Stimulated activated CD4-positive, alpha-beta T cell treated with anti-CD3 and anti-CD28 coated beads, Interleukin-15, amount 100 ng/mL, for 1 hour (primary cell): ENCODE measurements at regions not wholly inside any gene's neighbourhood (a gene's known extent, or its start where the extent isn't known, plus 50 kb on each side); places are given as distances from the start of the nearest gene placed in this dataset.
"Not testable (repeated sequence)": the region's sequence is repeated elsewhere in the genome, so short reads cannot be mapped to it uniquely, and the experiment has no call there.

Experiments used
- DNase-seq, 2 donors: peaks; one replicate each; pipeline ENCODE4 v3.0.0-alpha.2; 2020; ENCODE audit warnings: low read depth in 1 of 2, low spot score in 1 of 2

DNA sequence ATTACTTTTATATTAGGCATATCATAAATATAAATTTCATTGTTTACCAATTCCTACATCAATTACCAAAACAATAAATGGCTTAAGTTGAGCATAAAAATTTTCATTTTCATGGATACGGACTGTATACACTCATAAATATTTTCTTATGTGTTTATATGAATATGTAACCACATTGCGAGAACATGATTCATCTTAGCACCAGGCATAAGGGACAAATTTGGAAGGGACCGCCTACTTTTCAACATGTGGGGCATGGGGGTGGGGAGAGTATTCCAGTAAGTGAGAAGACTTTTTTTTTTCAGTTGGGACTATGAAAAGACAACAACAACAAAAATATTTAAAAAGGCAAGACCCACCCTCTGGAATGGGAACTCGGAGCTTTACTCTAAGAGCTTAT, 296.1 kb downstream of the RAB38 start:
- DNase-seq = no peak

DNA sequence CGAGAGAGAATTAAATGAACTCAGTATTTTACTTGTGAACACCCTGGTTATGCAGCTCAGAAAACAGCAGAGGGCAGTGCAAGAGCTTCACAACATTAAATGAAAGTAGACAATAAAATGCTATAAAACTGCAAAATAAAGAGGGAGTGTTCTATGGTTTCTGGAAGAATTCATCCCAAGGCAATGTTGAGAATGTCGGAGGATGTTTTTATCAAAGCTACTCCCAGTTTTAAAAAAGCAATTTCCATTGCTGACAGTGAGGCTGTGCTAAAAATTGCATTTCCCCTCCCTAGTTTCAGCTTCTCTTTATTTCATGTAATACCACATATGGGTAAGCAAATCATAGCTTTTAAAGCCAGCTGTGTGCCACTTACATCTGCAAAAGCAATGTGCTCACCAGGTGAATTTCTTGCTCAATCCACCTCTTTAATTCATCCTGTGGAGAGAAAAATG, 296.8 kb downstream of the RAB38 start:
- DNase-seq = no peak

DNA sequence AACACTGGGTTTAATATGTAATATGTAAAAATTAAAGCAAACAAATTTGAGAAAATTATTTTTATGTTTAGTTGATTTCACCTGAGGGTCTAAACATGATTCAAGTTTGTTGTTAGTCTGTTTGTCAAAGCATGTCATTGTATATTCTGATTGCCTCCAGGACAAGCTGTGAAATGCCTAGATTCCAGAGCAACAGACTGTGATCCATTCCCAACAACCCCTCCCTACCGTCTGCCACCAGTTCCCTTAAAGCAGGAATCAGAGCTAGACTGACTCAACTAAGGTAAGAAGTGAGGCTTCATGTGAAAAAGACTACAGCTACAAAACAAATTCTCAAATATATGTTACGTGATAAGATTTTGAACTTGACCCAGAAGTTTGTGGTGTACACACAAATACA, 304.2 kb downstream of the RAB38 start:
- DNase-seq = no peak

DNA sequence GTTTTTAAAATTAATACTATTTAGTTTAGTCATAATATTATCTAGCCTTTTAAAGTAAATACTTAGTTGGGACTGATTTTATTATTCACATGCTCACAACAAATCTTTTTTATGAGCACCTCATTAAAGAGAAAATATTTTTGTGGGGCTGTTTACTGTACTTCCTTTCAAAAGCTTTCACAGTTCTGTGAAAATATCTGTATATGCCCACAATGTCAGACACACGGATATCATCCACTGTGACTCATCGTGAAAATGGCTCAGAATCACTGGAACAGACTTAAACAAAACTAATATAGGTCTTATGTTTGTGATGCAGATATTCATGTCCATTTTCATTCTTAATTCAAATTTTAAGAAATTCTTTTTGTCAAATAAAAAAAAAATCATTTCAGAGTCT, 305.2 kb downstream of the RAB38 start:
- DNase-seq = no peak

DNA sequence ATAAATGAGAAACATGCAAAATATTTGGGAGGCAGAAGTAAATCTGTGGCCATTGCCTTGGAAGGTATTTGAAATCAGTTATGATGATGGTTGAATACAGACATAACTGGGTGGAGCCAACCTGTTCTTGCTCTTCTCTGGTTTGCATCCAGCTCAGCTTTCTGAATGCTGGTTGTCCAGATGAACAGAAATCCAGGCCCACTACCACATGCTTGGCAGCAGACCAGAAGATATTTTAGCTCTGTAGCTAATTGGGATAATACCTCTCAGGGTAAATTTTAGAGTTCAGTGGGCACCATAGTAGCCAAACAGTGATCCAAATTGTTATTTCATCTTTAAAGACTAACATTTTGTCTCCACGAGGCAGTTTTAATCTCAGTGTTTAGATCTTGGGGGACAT, 308.3 kb downstream of the RAB38 start:
- DNase-seq = no peak

DNA sequence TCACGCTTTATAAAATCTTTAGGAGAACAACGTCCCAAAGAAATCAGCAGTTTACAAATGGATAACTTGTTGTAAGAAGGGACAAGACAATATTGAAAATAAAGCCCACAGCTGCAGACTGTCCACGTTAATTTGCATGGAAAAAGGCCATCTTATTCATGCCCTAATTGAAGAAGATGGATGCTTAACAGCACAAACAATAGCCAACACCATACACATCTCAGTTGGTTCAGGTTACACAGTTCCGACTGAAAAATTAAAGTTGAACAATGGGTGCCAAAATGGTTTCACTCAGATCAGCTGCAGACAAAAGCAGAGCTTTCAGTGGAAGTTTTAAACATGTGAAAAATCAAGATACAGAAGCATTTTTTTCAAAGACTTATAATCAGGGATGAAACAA, 314.2 kb downstream of the RAB38 start:
- no peak for DNase-seq

DNA sequence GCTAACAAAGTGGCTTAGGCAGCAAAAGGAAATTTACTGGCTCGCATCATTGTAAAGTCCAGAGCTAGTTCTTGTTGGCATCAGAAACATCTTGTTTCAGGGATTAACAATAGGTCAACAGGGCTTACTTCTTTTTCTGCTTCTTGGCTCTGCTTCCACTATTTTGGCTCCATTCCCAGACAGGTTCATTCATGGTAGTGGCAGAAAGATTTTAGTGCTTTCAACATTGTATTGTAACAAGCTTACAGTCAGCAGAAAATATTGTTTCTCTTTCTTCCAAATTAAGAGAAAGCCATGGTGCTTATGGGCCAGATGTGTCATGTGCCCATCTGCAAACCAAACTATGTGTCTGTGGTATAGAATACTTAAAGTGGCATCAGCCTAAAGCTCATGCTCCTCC, 315.6 kb downstream of the RAB38 start:
- DNase-seq = no peak

DNA sequence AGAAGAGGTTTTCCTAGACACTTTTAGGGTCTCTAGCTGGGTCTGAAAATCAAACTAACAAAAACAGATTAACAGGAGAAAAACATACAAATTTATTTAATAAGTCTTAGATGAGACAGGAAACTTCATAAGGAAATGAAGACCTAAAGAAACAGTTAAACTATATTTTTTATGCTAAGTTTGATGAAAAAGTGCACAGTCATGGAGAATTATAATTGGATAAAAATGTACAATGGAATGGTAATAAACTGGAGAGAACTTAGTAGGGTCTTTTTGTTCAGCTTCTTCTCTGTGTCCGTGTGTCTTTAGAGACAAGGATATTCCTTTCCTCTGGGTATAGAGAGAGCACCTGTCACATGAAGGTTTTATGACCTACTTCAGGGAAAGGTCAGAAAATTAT, 323.4 kb downstream of the RAB38 start:
- DNase-seq = no peak

DNA sequence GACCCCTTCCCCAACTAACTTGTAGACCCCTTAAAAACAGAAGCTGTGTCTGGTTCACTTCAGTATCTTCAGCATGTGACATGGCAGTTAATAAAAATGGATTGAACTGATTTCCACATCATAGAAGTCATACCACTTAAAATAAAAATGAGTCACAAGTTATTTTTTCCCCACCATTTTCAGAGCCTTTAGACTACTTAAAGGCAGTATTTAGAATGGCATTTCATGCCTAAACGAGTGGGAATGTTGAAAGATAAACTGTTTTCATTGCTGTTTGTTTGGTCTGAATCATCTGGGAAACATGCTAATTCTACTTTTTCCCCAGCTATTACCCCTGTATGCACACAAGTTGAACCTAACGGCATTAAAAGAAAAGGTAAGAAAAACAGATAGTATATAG, 324.0 kb downstream of the RAB38 start:
- no peak for DNase-seq

DNA sequence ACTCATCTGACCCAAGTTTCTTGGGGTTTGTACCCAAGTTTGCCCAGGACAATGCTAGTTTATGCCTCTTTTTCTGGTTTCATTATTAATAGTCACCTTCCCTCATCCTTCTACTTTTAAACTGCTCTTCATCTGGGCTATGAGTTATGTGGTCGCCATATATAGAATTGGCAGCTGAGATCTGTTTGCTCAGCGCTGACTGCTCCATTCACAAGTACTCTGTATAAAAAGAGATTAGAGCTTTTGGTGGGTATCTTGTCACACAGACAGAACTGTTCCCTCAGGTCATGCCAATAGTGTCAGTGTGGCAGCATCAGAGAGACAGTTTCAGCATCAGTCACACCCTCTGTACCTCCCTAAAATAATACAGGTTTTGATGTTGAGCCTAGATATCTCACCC, 326.0 kb downstream of the RAB38 start:
- DNase-seq = no peak

DNA sequence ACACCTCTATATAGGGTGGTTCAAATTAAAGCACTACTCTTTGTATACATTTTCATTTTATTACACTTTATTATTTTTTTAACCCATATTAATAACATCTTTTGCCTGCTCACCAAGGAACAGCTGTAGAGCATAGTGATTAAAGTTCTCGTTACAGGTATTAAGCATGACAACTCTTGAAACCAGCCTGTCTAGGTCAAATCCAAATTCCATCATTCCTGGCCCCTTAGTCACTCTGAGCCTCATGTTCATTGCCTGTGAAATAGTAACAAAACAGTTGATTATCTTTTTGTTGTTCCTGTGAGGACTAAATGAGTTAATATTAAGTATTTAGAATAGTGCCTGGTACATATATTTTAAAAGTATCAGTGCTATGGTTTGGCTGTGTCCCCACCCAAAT, 334.5 kb downstream of the RAB38 start:
- DNase-seq = no peak

DNA sequence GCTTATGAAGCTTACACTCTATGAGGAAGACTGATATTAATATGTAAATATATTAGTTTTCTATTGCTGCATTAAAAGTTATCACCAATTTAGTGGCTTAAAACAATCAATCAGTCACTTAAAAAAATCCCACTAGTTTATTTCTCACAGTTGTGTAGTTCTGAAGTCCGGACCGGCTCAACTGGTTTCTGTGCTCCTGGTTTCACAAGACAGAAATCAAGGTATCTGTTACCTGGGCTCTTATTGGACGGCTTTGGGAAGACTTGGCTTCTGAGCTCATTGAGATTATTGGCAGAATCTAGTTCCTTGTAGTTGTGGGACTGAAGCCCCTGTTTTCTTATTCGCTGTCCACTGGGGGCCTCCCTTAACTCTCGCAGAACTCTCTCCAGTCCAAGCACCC, 343.0 kb downstream of the RAB38 start:
- no peak for DNase-seq

DNA sequence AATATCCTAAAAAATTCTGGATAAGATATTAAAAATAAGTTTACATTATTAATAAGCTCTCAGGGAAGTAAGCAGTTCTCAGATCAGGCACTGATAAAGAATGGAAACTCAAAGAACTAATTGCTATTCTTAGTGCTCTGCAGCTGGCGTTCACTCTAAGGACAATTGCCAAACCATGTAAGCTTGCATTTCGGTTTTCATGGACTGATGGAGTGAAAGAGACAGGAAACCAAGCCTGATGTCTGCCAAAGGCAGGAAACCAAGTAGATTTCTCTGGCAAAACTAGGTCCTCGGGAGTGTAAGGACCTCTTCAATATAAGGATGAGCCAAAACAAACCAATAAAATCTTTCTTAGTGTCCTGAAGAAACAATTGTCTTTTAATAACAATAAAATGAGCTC, 355.2 kb downstream of the RAB38 start:
- DNase-seq = no peak

DNA sequence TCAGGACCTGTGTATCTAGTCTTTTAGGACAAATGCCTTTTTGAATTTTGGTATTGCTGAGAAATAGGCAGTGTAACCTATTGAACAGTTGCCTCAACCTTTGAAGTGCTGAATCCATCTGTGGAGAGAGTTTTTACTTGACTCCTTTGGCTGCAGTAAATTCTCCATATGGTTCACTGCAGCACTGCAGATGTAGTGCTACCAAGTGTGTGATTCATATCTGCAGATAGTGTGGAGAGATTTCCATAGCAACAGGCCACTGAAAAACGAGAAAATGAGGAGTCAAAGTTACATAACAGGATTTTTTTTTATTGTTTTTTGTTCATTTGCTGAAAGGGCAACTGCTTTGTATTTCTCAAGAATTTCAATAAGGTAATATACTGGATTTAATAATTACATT, 356.1 kb downstream of the RAB38 start:
- no peak for DNase-seq

DNA sequence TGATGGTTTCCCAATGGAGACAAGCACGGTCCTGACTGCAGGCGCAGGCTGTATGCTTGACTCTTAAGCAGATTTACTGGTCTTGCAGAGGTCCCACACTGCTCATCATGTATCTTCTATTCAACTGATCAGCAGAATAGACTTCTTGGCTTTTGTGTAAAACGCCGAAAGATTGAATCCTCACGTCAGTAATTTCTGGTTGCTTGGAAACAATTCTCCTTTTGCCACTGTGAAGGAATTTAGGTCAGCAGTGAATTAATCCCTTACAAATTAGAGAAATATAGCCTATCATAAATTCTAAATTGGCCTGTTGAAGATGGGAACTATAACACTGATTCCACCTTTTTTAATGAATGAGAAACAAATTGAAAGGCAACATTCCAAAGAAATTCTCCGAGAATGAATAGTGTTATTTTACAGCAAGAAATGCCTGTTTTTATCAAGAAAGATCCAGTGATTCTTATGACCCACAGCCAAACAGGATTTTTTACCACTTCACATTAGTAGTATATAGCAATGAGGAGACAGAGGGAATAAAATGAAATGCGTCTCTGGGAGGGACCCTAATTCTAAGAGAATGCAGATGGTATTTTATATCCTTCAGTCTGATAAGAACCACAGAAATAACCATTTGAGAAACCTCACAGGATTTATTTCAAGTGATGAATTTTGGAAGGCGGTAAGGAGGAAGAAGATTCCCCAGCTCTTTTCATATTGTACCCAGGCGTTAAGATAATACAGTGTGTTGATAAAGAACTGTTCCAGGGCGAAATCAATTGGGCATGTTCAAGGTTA, 362.5 kb downstream of the RAB38 start:
- DNase-seq = no peak

DNA sequence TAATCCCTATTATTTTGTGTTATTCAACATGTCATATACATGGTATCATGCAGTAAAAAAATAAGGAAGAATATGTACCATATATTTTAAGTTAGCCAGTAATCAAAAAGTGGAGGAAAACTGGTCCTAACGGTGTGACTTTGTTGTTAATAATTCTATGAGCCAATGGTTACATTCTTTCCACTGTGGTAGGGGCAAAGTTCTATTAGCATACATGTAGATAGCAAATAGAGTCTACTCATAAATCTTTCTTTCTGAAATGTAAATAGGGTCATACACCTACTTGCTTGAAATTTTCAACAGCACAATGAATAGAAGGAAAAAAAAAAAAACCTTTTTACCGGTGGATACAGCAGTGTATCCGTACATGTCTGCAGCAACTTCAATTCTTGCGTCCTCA, 364.8 kb downstream of the RAB38 start:
- DNase-seq = no peak

DNA sequence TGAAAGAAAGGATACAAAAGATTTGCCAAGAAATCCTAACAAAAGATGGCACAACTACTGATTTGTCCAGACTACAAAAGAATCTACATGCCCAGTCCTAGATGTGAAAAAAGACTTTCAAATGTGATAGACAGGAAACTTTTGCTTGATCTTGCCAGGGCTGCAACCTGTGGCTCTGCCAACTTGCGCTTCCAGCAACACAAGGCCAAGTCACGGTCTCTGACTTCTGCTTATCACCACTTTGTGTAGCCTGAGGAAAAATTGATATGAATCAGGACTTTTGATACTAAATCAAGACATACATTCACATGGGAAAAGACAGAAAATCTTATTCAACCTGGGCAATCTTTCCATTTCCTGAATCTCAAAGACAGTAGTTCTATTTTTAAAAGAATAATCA, 366.0 kb downstream of the RAB38 start:
- no peak for DNase-seq

DNA sequence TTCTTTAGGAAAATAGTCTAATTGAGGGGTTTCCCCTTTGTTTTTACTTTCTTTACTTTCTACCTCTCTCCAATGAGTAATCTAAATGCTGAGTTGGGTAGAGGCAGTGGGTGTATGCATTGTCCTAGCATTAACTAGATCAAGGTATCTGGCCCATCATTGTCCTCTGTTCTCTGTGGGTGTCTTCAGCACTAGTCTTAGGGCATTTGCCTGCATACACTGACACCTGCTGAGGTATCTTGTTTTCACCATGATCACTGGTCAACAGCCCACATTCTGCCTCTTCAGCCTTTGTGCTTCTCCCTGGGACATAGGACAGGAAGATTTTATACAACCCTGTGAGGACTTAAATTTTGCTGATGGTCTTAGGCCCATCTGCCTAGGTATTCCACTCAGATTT, 371.1 kb downstream of the RAB38 start:
- DNase-seq = no peak

DNA sequence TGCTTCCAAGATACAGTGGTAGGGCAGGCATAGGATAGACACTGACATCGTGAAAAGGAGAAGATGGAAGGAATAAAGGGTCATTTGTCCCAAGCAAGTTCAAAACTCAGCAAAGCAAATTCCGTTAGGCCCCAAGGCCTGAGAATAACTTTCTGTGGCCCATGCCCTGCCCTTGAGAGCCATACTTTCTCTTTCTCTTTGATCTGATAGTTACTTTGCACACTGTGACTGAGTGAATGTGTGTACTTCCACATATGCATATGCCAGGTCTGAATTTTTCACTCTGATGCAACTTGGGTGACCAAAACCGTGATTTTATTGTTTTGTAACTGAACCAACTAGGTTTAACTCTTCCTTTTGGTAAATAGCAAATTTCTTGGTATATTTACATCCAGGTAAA, 371.5 kb downstream of the RAB38 start:
- no peak for DNase-seq

DNA sequence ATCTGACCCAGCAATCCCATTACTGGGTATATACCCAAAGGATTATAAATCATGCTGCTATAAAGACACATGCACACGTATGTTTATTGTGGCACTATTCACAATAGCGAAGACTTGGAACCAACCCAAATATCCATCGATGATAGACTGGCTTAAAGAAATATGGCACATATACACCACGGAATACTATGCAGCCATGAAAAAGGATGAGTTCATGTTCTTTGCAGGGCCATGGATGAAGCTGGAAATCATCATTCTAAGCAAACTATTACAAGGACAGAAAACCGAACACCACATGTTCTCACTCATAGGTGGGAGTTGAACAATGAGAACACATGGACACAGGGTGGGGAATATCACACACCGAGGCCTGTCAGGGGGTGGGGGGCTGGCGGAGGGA, 390.4 kb downstream of the RAB38 start:
- not testable (repeated sequence) for DNase-seq

DNA sequence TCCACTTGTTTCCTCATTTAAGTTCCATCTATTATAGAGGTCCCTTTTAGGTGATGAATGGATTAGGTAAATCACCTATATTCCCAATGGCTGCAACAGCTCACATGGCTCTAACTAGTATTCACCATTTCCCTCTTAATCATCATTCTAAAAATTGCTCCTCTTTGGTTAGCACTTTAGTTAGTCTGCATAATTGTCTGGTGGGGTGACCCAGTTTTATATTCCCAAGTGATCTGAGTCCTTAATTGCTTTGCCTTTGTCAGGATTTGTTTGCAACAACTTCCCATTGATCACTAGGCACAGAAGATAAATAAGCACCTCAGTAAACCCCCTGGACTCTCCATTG, 395.2 kb downstream of the RAB38 start:
- no peak for DNase-seq

DNA sequence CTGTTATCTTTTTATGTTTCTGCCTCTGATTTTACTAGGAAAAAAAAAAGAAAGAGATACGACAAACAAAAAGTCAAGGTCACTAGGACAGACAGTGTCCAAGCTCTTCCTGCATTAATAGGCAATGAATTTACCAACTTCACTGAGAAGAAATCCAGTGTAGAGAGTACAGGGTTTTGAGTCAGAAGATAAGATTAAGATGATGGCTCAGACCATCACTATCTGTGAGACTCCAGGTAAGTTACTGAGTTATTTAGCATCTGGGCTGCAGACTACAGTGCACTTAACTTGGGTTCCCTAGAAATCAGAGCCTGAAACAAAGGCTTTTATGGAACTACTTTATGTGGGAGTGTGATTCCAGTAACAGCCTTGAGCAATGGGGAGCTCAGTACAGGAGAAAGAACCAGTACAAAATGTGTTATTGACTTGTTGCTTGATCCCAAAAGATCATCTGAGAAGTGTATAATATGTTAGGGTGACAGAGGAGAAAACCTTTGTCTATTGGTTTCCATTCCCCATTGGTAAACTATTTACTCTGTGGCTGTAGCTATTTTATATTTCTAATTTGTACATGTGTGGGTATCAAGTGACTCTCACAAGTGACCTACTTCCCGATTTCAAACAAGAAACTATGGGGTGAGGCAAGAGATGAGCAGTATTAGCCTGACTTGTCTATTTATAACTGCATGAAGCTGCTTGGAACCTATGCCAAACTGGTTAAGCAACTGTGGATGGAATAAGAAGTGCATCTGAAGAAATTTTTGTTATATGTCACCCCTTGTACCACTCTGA, 395.8 kb downstream of the RAB38 start:
- DNase-seq = no peak

DNA sequence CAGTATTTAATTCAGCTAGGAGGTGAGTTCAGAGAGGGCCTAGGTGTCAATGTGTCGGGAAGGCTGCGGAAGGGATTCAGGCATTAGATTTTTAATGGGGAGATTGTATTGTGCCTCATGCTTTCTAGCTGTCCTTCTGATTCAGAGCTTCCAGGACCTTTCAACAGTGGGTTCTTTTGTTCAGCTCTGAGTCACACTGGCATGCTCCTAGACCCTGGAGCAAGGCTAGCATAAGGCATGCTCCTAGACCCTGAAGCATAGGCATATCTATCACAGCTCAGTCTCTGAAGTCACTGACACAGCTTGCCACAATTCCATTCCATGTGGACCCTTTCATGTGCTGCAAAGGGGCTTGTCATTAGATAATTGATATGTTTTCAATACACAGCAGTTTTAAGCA, 396.9 kb downstream of the RAB38 start:
- DNase-seq = no peak
